Smooth muscle cell (in vitro differentiated cells): ENCODE measurements at regions not wholly inside any gene's neighbourhood (a gene's known extent, or its start where the extent isn't known, plus 50 kb on each side); places are given as distances from the start of the nearest gene placed in this dataset.
A peak's percentile ranks its signal among the peaks of the same experiment; 100 is the strongest.

Experiments
- DNase-seq: peaks from one replicate; lab custom pipeline; 2025; ENCODE audit not compliant: unreplicated experiment; lab: John Stamatoyannopoulos, UW
- H2AFZ ChIP-seq: fragments of 200-600 bp; sonication (generic); 2 replicates; pipeline ENCODE4 v1.6.0; 2016; ENCODE audit warnings: antibody characterized with exemption, low read depth, mild to moderate bottlenecking
- H3F3A ChIP-seq: fragments of 200-600 bp; sonication (generic); 2 replicates; pipeline ENCODE4 v1.6.0; 2017; ENCODE audit warnings: antibody characterized with exemption, low read depth
- H3K27ac ChIP-seq: fragments of 200-600 bp; sonication (generic); 2 replicates; pipeline ENCODE4 v1.5.1; 2016; ENCODE audit warnings: low read depth, mild to moderate bottlenecking
- H3K27me3 ChIP-seq: fragments of 200-600 bp; sonication (generic); 2 replicates; pipeline ENCODE4 v1.6.1; 2016; ENCODE audit warnings: low read depth, mild to moderate bottlenecking
- H3K36me3 ChIP-seq: fragments of 200-600 bp; sonication (generic); 2 replicates; pipeline ENCODE4 v1.5.1; 2016; ENCODE audit warnings: low read depth
- H3K4me1 ChIP-seq: fragments of 200-600 bp; sonication (generic); 2 replicates; pipeline ENCODE4 v1.5.1; 2016; ENCODE audit warnings: low read depth
- H3K4me2 ChIP-seq: fragments of 200-600 bp; sonication (generic); 2 replicates; pipeline ENCODE4 v1.6.0; 2016; ENCODE audit warnings: mild to moderate bottlenecking
- H3K4me3 ChIP-seq: fragments of 200-600 bp; sonication (generic); 2 replicates; pipeline ENCODE4 v1.5.1; 2016; ENCODE audit warnings: mild to moderate bottlenecking
- H3K79me2 ChIP-seq: fragments of 200-600 bp; sonication (generic); 2 replicates; pipeline ENCODE4 v1.6.0; 2016; ENCODE audit warnings: low read depth, mild to moderate bottlenecking
- H3K9ac ChIP-seq: fragments of 200-600 bp; sonication (generic); 2 replicates; pipeline ENCODE4 v1.6.0; 2016; ENCODE audit warnings: low read depth
- H3K9me3 ChIP-seq: fragments of 200-600 bp; sonication (generic); replicated peaks from 2 replicates; pipeline ENCODE4 v1.5.1; 2016; ENCODE audit warnings: low read depth
- H4K20me1 ChIP-seq: fragments of 200-600 bp; sonication (generic); 2 replicates; pipeline ENCODE4 v1.6.0; 2016; ENCODE audit warnings: low read depth
- WGBS: methylation state at CpG from one replicate; pipeline ENCODE4 v1.1.7; 2016; ENCODE audit warnings: low lambda C conversion rate; 5-methylcytosine and 5-hydroxymethylcytosine counted together
- TF ChIP-seq, protein P1 (sequence below): fragments of 200-600 bp; sonication (generic); IDR thresholded peaks from 2 replicates; pipeline ENCODE4 v1.5.1; 2017; ENCODE audit warnings: borderline replicate concordance, mild to moderate bottlenecking, antibody characterized with exemption; ENCODE audit not compliant: insufficient read depth, poor library complexity, severe bottlenecking

DNA sequence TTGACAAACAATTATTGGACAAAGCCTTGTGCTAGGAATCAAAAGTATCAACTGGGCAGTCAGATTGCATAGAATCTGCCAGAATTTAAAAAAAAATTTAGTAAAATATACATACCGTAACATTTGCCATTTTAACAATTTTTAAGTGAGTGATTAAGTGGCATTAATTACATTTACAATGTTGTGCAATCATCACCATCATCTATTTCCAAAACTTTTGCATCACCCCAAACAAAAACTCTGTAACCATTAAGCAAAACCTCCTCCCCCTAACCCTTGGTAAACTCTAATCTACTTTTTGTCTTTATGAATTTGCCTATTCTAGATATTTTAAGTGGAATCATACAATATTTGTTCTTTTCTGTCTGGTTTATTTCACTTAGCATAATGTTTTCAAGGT lies 182.8 kb downstream of the LMO4 start:
- peaks cover 10% of the 10 kb centered on the region for H3F3A ChIP-seq
- TF ChIP-seq, protein P1, sequence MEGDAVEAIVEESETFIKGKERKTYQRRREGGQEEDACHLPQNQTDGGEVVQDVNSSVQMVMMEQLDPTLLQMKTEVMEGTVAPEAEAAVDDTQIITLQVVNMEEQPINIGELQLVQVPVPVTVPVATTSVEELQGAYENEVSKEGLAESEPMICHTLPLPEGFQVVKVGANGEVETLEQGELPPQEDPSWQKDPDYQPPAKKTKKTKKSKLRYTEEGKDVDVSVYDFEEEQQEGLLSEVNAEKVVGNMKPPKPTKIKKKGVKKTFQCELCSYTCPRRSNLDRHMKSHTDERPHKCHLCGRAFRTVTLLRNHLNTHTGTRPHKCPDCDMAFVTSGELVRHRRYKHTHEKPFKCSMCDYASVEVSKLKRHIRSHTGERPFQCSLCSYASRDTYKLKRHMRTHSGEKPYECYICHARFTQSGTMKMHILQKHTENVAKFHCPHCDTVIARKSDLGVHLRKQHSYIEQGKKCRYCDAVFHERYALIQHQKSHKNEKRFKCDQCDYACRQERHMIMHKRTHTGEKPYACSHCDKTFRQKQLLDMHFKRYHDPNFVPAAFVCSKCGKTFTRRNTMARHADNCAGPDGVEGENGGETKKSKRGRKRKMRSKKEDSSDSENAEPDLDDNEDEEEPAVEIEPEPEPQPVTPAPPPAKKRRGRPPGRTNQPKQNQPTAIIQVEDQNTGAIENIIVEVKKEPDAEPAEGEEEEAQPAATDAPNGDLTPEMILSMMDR, result no peak
- H4K20me1 ChIP-seq, result no peaks in the 10 kb centered on the region
- no peak overlapping the region for H3K4me2 ChIP-seq
- H3K9me3 ChIP-seq, result no peaks in the 10 kb centered on the region
- H3K27me3 ChIP-seq, result no peaks in the 10 kb centered on the region
- no peak overlapping the region for H2AFZ ChIP-seq
- H3K4me3 ChIP-seq, result no peak overlapping the region
- no peak overlapping the region for H3K27ac ChIP-seq
- no peak for DNase-seq
- WGBS, result 92% methylated on average over 1 of the region's 1 CpG
- no peak overlapping the region for H3K9ac ChIP-seq
- no peaks in the 10 kb centered on the region for H3K36me3 ChIP-seq
- H3K4me1 ChIP-seq, result peaks cover 17% of the 10 kb centered on the region
- H3K79me2 ChIP-seq, result no peaks in the 10 kb centered on the region

DNA sequence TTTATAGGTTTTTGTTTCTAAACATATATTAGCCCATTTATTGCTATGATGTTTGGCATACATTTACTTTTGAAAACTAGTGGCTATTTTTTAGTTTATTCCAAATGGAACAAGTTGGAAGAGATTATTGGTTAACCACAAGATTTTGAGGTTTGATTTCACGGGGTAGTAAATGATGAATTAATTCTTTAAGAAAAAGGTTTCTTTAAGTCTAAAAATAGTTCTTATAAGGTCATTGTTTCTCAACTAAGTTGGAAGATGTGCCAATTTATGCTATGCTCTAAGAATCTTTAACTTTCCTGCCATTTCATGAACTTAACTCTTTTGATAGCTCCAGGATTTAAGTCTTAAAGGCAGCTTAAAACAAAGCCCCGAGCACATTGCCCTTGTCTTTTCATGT lies 183.8 kb downstream of the LMO4 start:
- Histone ChIP-seq H3K9ac (peak overlapping the region; percentile 8), H3K4me1 (peaks cover 17% of the 10 kb centered on the region), H3K27ac (peak overlapping the region; percentile 83), H3K36me3 (no peaks in the 10 kb centered on the region), H3K4me2 (peak overlapping the region; percentile 81), H4K20me1 (no peaks in the 10 kb centered on the region), H3K79me2 (no peaks in the 10 kb centered on the region), H3F3A (peaks cover 10% of the 10 kb centered on the region), H3K4me3 (peak overlapping the region; percentile 4), H3K27me3 (no peaks in the 10 kb centered on the region), H3K9me3 (no peaks in the 10 kb centered on the region), H2AFZ (peak overlapping the region; percentile 52)
- WGBS, result 27% methylated on average over 2 of the region's 2 CpGs
- TF ChIP-seq, protein P1, result no peak
- no peak for DNase-seq

DNA sequence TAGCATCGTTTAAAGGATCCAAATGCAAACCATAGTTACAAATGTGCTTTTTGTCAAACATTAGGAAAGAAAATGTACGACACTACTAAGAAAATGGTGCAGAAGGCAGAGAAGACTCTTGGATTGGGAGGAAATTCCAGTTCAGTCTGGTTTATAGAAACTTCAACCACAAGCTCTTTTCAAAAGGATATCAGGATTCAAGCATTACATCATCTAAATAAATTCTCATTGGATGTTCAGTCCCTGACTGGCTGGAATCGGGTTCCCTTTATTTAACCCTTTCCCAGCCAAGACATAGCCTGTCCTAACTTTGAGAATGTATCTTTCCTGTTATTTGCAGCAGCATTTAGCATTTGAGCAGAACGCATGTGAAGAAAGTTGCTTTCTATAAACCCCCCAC lies 184.6 kb downstream of the LMO4 start:
- peaks cover 10% of the 10 kb centered on the region for H3F3A ChIP-seq

More for the DNA sequence above, 184.6 kb downstream of the LMO4 start:
- Histone ChIP-seq H3K79me2 (no peaks in the 10 kb centered on the region), H3K4me3 (peak overlapping the region; percentile 4), H3K4me1 (peaks cover 10% of the 10 kb centered on the region), H4K20me1 (no peaks in the 10 kb centered on the region), H3K27ac (peak overlapping the region; percentile 83), H3K9me3 (no peaks in the 10 kb centered on the region), H3K36me3 (no peaks in the 10 kb centered on the region), H3K27me3 (no peaks in the 10 kb centered on the region), H3K9ac (peak overlapping the region; percentile 22), H2AFZ (peak overlapping the region; percentile 52), H3K4me2 (peak overlapping the region; percentile 81)
- 31% methylated on average over 4 of the region's 4 CpGs for WGBS
- TF ChIP-seq, protein P1, result no peak
- no peak for DNase-seq
